Nucleus accumbens (tissue), 56 donors: ENCODE measurements at regions not wholly inside any gene's neighbourhood (a gene's known extent, or its start where the extent isn't known, plus 50 kb on each side); places are given as distances from the start of the nearest gene placed in this dataset.
"Not testable (repeated sequence)": the region's sequence is repeated elsewhere in the genome, so short reads cannot be mapped to it uniquely, and the experiment has no call there.

Experiments
- DNase-seq, 56 donors: peaks; one replicate each; lab custom pipeline; 2025; lab: John Stamatoyannopoulos, UW

GRCh38 chr1:73667959-73668358 is 530.0 kb downstream of the LRRIQ3 start:
- not testable (repeated sequence) for DNase-seq

GRCh38 chr1:73662526-73662925 is 535.5 kb downstream of the LRRIQ3 start:
- no peak for DNase-seq

GRCh38 chr1:73659136-73659535 is 538.8 kb downstream of the LRRIQ3 start:
- no peak for DNase-seq

- DNase-seq, result no peak
Observed at GRCh38 chr1:73654714-73655113, 543.3 kb downstream of the LRRIQ3 start.

- no peak for DNase-seq
Observed at GRCh38 chr1:73644198-73644597, 553.8 kb downstream of the LRRIQ3 start.

GRCh38 chr1:73639494-73639893 is 558.5 kb downstream of the LRRIQ3 start:
- no peak for DNase-seq

- DNase-seq, result no peak
Observed at GRCh38 chr1:73637264-73637663, 560.7 kb downstream of the LRRIQ3 start.

GRCh38 chr1:73635021-73635420 is 563.0 kb downstream of the LRRIQ3 start:
- DNase-seq, result no peak

GRCh38 chr1:73627723-73628122 is 570.3 kb downstream of the LRRIQ3 start:
- no peak for DNase-seq

GRCh38 chr1:73626326-73626725 is 571.6 kb downstream of the LRRIQ3 start:
- no peak for DNase-seq

- DNase-seq, result no peak
Observed at GRCh38 chr1:73623946-73624345, 574.0 kb downstream of the LRRIQ3 start.

GRCh38 chr1:73617145-73617544 is 580.8 kb downstream of the LRRIQ3 start:
- DNase-seq, result no peak

- no peak for DNase-seq
Observed at GRCh38 chr1:73611681-73612080, 586.3 kb downstream of the LRRIQ3 start.

GRCh38 chr1:73604739-73605138 is 593.2 kb downstream of the LRRIQ3 start:
- no peak for DNase-seq

- no peak for DNase-seq
Observed at GRCh38 chr1:73604211-73604610, 593.8 kb downstream of the LRRIQ3 start.

GRCh38 chr1:73593804-73594203 is 604.2 kb downstream of the LRRIQ3 start:
- DNase-seq, result no peak

GRCh38 chr1:73593364-73593763 is 604.6 kb downstream of the LRRIQ3 start:
- no peak for DNase-seq

GRCh38 chr1:73587080-73587479 is 610.9 kb downstream of the LRRIQ3 start:
- no peak for DNase-seq

- DNase-seq, result no peak
Observed at GRCh38 chr1:73577206-73577605, 620.8 kb downstream of the LRRIQ3 start.

- no peak for DNase-seq
Observed at GRCh38 chr1:73576083-73576482, 621.9 kb downstream of the LRRIQ3 start.

GRCh38 chr1:73564294-73564693 is 633.7 kb downstream of the LRRIQ3 start:
- DNase-seq, result no peak

GRCh38 chr1:73556270-73556669 is 641.7 kb downstream of the LRRIQ3 start:
- DNase-seq, result no peak

- no peak for DNase-seq
Observed at GRCh38 chr1:73537400-73537799, 660.6 kb downstream of the LRRIQ3 start.
